ENCODE measurements at regions not wholly inside any gene's neighbourhood (a gene's known extent, or its start where the extent isn't known, plus 50 kb on each side); places are given as distances from the start of the nearest gene placed in this dataset.

- peak; percentile 78 for DNase-seq (ENCODE audit: low spot score)
These were observed 125.8 kb downstream of the MCHR2 start for GRCh38 chr6:99868074-99868702.

All from pons (tissue), 1 donor.